Smooth muscle cell (in vitro differentiated cells): ENCODE measurements at regions not wholly inside any gene's neighbourhood (a gene's known extent, or its start where the extent isn't known, plus 50 kb on each side); places are given as distances from the start of the nearest gene placed in this dataset.
"Not testable (repeated sequence)": the region's sequence is repeated elsewhere in the genome, so short reads cannot be mapped to it uniquely, and the experiment has no call there.

ENCODE experiments used
- DNase-seq: peaks from one replicate; lab custom pipeline; 2025; ENCODE audit not compliant: unreplicated experiment; lab: John Stamatoyannopoulos, UW
- H2AFZ ChIP-seq: fragments of 200-600 bp; sonication (generic); 2 replicates; pipeline ENCODE4 v1.6.0; 2016; ENCODE audit warnings: antibody characterized with exemption, low read depth, mild to moderate bottlenecking
- H3F3A ChIP-seq: fragments of 200-600 bp; sonication (generic); 2 replicates; pipeline ENCODE4 v1.6.0; 2017; ENCODE audit warnings: antibody characterized with exemption, low read depth
- H3K27ac ChIP-seq: fragments of 200-600 bp; sonication (generic); 2 replicates; pipeline ENCODE4 v1.5.1; 2016; ENCODE audit warnings: low read depth, mild to moderate bottlenecking
- H3K27me3 ChIP-seq: fragments of 200-600 bp; sonication (generic); 2 replicates; pipeline ENCODE4 v1.6.1; 2016; ENCODE audit warnings: low read depth, mild to moderate bottlenecking
- H3K36me3 ChIP-seq: fragments of 200-600 bp; sonication (generic); 2 replicates; pipeline ENCODE4 v1.5.1; 2016; ENCODE audit warnings: low read depth
- H3K4me1 ChIP-seq: fragments of 200-600 bp; sonication (generic); 2 replicates; pipeline ENCODE4 v1.5.1; 2016; ENCODE audit warnings: low read depth
- H3K4me2 ChIP-seq: fragments of 200-600 bp; sonication (generic); 2 replicates; pipeline ENCODE4 v1.6.0; 2016; ENCODE audit warnings: mild to moderate bottlenecking
- H3K4me3 ChIP-seq: fragments of 200-600 bp; sonication (generic); 2 replicates; pipeline ENCODE4 v1.5.1; 2016; ENCODE audit warnings: mild to moderate bottlenecking
- H3K79me2 ChIP-seq: fragments of 200-600 bp; sonication (generic); 2 replicates; pipeline ENCODE4 v1.6.0; 2016; ENCODE audit warnings: low read depth, mild to moderate bottlenecking
- H3K9ac ChIP-seq: fragments of 200-600 bp; sonication (generic); 2 replicates; pipeline ENCODE4 v1.6.0; 2016; ENCODE audit warnings: low read depth
- H3K9me3 ChIP-seq: fragments of 200-600 bp; sonication (generic); replicated peaks from 2 replicates; pipeline ENCODE4 v1.5.1; 2016; ENCODE audit warnings: low read depth
- H4K20me1 ChIP-seq: fragments of 200-600 bp; sonication (generic); 2 replicates; pipeline ENCODE4 v1.6.0; 2016; ENCODE audit warnings: low read depth
- WGBS: methylation state at CpG from one replicate; pipeline ENCODE4 v1.1.7; 2016; ENCODE audit warnings: low lambda C conversion rate; 5-methylcytosine and 5-hydroxymethylcytosine counted together
- TF ChIP-seq, protein P1 (sequence below): fragments of 200-600 bp; sonication (generic); IDR thresholded peaks from 2 replicates; pipeline ENCODE4 v1.5.1; 2017; ENCODE audit warnings: borderline replicate concordance, mild to moderate bottlenecking, antibody characterized with exemption; ENCODE audit not compliant: insufficient read depth, poor library complexity, severe bottlenecking

DNA sequence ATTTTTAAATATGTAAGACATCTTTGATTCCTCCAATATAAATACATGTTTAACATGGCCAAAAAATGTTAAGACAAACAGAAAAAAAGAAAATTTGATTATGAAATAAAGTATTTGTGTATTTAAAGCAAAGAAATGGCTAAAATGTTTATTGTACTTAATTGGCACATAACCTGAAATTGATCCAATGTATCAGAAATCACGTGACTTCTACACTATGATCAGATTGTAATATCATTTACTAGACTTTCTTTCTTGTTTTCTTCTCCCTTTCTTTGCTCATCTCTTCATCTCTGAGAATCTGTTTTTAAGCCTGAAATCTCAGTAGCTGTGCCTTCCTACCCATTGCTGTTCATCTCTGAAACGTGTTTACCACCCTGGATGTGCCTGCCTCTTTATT is 420.3 kb downstream of the RSL24D1 start:
- no peaks in the 10 kb centered on the region for H3K79me2 ChIP-seq
- no peaks in the 10 kb centered on the region for H4K20me1 ChIP-seq
- no peak overlapping the region for H3K9ac ChIP-seq
- no peak overlapping the region for H2AFZ ChIP-seq
- H3K9me3 ChIP-seq: no peaks in the 10 kb centered on the region
- 40% methylated on average over 2 of the region's 2 CpGs for WGBS
- H3K4me3 ChIP-seq: no peak overlapping the region
- H3K4me1 ChIP-seq: no peaks in the 10 kb centered on the region
- H3K4me2 ChIP-seq: no peak overlapping the region
- no peaks in the 10 kb centered on the region for H3F3A ChIP-seq
- no peak overlapping the region for H3K27ac ChIP-seq
- H3K27me3 ChIP-seq: no peaks in the 10 kb centered on the region
- no peaks in the 10 kb centered on the region for H3K36me3 ChIP-seq
- no peak for DNase-seq
- TF ChIP-seq, protein P1, sequence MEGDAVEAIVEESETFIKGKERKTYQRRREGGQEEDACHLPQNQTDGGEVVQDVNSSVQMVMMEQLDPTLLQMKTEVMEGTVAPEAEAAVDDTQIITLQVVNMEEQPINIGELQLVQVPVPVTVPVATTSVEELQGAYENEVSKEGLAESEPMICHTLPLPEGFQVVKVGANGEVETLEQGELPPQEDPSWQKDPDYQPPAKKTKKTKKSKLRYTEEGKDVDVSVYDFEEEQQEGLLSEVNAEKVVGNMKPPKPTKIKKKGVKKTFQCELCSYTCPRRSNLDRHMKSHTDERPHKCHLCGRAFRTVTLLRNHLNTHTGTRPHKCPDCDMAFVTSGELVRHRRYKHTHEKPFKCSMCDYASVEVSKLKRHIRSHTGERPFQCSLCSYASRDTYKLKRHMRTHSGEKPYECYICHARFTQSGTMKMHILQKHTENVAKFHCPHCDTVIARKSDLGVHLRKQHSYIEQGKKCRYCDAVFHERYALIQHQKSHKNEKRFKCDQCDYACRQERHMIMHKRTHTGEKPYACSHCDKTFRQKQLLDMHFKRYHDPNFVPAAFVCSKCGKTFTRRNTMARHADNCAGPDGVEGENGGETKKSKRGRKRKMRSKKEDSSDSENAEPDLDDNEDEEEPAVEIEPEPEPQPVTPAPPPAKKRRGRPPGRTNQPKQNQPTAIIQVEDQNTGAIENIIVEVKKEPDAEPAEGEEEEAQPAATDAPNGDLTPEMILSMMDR: no peak

DNA sequence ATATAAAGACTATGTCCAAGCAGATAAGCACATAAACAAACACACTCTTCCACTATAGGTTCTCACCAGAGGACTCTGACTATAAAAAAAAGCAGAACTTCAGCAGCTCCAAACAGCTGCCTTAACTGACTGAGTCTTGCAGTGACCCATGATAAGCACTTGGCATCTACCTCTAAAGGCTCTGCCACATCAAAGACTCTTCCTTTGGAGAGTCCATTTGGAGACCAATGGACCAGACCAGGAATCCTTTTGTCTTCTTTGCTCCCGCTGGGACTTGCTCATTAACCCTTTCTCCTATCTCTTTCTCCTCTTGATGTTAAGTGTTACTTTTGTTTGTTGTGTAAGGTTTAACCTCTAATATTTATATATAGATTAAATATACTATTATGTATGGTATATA is 424.1 kb downstream of the RSL24D1 start:
- H3K4me2 ChIP-seq: no peak overlapping the region
- no peaks in the 10 kb centered on the region for H3K27me3 ChIP-seq
- no peaks in the 10 kb centered on the region for H3K9me3 ChIP-seq
- no peak overlapping the region for H3K27ac ChIP-seq
- H2AFZ ChIP-seq: no peak overlapping the region
- DNase-seq: no peak
- H3K9ac ChIP-seq: no peak overlapping the region
- no peaks in the 10 kb centered on the region for H3K79me2 ChIP-seq
- no peaks in the 10 kb centered on the region for H3K4me1 ChIP-seq
- no peaks in the 10 kb centered on the region for H4K20me1 ChIP-seq
- no peaks in the 10 kb centered on the region for H3K36me3 ChIP-seq
- WGBS: 64% methylated on average over 1 of the region's 1 CpG
- H3F3A ChIP-seq: no peaks in the 10 kb centered on the region
- TF ChIP-seq, protein P1: no peak
- no peak overlapping the region for H3K4me3 ChIP-seq

DNA sequence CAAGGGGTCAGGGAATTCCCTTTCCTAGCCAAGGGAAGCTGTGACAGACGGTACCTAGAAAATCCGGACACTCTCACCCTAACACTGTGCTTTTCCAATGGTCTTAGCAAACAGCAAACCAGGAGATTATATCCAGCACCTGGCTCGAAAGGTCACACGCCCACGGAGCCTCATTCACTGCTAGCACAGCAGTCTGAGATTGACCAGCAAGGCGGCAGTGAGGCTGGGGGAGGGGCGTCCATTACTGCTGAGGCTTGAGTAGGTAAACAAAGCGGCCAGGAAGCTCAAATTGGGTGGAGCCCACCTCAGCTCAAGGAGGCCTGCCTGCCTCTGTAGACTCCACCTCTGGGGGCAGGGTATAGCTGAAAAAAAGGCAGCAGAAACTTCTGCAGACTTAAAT is 447.3 kb downstream of the RSL24D1 start:
- H3K4me3 ChIP-seq, H3K4me2 ChIP-seq, H2AFZ ChIP-seq, H3F3A ChIP-seq, H3K36me3 ChIP-seq, H3K27me3 ChIP-seq, H4K20me1 ChIP-seq, H3K9ac ChIP-seq, H3K27ac ChIP-seq, H3K4me1 ChIP-seq, H3K79me2 ChIP-seq, DNase-seq: not testable (repeated sequence)
- 81% methylated on average over 8 of the region's 8 CpGs for WGBS
- peaks cover 12% of the 10 kb centered on the region for H3K9me3 ChIP-seq

DNA sequence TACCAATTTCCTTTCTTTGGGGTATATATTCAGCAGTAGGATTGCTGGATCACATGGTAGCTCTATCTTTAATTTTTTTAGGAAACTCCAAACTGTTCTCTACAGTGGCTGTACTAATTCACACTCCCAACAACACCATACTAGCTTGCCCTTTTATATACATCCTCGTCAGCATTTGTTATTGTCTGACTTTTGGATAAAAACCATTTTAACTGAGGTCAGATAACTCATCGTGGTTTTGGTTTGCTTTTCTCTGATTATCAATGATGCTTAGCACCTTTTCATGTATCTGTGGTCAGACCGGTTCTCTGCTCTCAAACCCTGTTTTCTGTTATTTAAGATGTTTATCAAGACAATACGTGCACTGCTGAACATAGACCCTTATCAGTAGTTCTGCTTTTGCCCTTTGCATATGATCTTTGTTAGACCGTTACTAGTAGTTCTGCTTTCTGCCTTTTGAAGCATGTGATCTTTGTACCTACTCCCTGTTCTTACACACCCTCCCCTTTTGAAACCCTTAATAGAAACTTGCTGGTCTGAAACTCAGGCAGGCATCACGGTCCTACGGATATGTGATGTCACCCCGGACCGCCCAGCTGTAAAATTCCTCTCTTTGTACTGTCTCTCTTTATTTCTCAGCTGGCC is 474.3 kb downstream of the RSL24D1 start:
- DNase-seq: no peak
- Histone ChIP-seq H3K27ac (no peak overlapping the region), H3K4me1 (no peaks in the 10 kb centered on the region), H3K4me2 (no peak overlapping the region), H3K36me3 (no peaks in the 10 kb centered on the region), H3K27me3 (no peaks in the 10 kb centered on the region), H3K79me2 (no peaks in the 10 kb centered on the region), H4K20me1 (no peaks in the 10 kb centered on the region), H3K9me3 (peaks cover 3% of the 10 kb centered on the region), H3F3A (no peaks in the 10 kb centered on the region), H3K4me3 (no peak overlapping the region), H3K9ac (no peak overlapping the region), H2AFZ (no peak overlapping the region)
- TF ChIP-seq, protein P1: no peak
- WGBS: 80% methylated on average over 9 of the region's 9 CpGs
